GM12878 (cell line): ENCODE measurements at regions not wholly inside any gene's neighbourhood (a gene's known extent, or its start where the extent isn't known, plus 50 kb on each side); places are given as distances from the start of the nearest gene placed in this dataset.
A peak's percentile ranks its signal among the peaks of the same experiment; 100 is the strongest.

Experiments used
- BCL11A ChIP-seq: IDR thresholded peaks from 2 replicates; pipeline ENCODE4 v1.6.1; 2011; ENCODE audit warnings: low read depth, low read length
- BHLHE40 ChIP-seq, 2 experiments: fragments of 450-650 bp in 1 of 2; IDR thresholded peaks; 2 replicates each; pipeline ENCODE4 v1.6.1; 2011 to 2017; ENCODE audit warnings: low read depth in 2 of 2, borderline replicate concordance in 1 of 2, improper control_type of control experiment in 1 of 2, low read length in 1 of 2, mild to moderate bottlenecking in 1 of 2
- EGR1 ChIP-seq, 2 experiments: IDR thresholded peaks; 1 replicate in 1 of 2; 2 replicates in 1 of 2; pipeline ENCODE4 v1.6.1; 2011 to 2012; ENCODE audit warnings: low read depth in 2 of 2, low read length in 2 of 2, borderline replicate concordance in 1 of 2, mild to moderate bottlenecking in 1 of 2, moderate library complexity in 1 of 2
- FOXM1 ChIP-seq: IDR thresholded peaks from 2 replicates; pipeline ENCODE4 v1.6.1; 2012; ENCODE audit warnings: low read depth, mild to moderate bottlenecking, inconsistent platforms, low read length, moderate library complexity
- HDAC2 ChIP-seq: fragments of 200-600 bp; sonication (generic); IDR thresholded peaks from 2 replicates; pipeline ENCODE4 v1.6.1; 2017
- IKZF1 ChIP-seq: fragments of 450-650 bp; conservative IDR thresholded peaks from 2 replicates; pipeline ENCODE4 v1.6.1; 2017; ENCODE audit warnings: antibody characterized with exemption, mild to moderate bottlenecking
- JUNB ChIP-seq: IDR thresholded peaks from 2 replicates; pipeline ENCODE4 v1.6.1; 2016; ENCODE audit warnings: antibody characterized with exemption, mild to moderate bottlenecking
- PKNOX1 ChIP-seq: fragments of 450-650 bp; IDR thresholded peaks from 2 replicates; pipeline ENCODE4 v1.6.1; 2016; ENCODE audit warnings: mild to moderate bottlenecking
- SRF ChIP-seq, 2 experiments: IDR thresholded peaks; 2 replicates each; pipeline ENCODE4 v1.6.1; 2011; ENCODE audit warnings: low read depth in 2 of 2, low read length in 2 of 2, mild to moderate bottlenecking in 1 of 2, moderate library complexity in 1 of 2
- USF1 ChIP-seq: IDR thresholded peaks from 2 replicates; pipeline ENCODE4 v1.6.1; 2011; ENCODE audit warnings: borderline replicate concordance, low read depth, mild to moderate bottlenecking, moderate library complexity, mixed read lengths, low read length; ENCODE audit not compliant: insufficient read depth; ENCODE audit errors: extremely low read length
- ZBTB40 ChIP-seq: fragments of 450-650 bp; IDR thresholded peaks from 2 replicates; pipeline ENCODE4 v1.6.1; 2016; ENCODE audit warnings: mild to moderate bottlenecking, moderate library complexity, borderline replicate concordance
- ZNF207 ChIP-seq: fragments of 450-650 bp; IDR thresholded peaks from 2 replicates; pipeline ENCODE4 v1.6.1; 2014; ENCODE audit warnings: antibody characterized with exemption, mild to moderate bottlenecking, borderline replicate concordance
- TF ChIP-seq, protein P1 (sequence below), 3 experiments: IDR thresholded peaks in 2 of 3; conservative IDR thresholded peaks in 1 of 3; 2 replicates each; pipeline ENCODE4 v1.5.1; 2011; ENCODE audit warnings: low read depth in 3 of 3, low read length in 3 of 3, mild to moderate bottlenecking in 3 of 3, control low read depth in 2 of 3, moderate library complexity in 2 of 3, inconsistent platforms in 1 of 3, mixed read lengths in 1 of 3; ENCODE audit not compliant: control insufficient read depth in 2 of 3, insufficient read depth in 1 of 3; ENCODE audit errors: extremely low read depth in 1 of 3
- TF ChIP-seq, protein P2 (sequence below): fragments of 450-650 bp; IDR thresholded peaks from 2 replicates; pipeline ENCODE4 v1.6.1; 2017; ENCODE audit warnings: low read depth, mild to moderate bottlenecking, moderate library complexity
- TF ChIP-seq, protein P3 (sequence below): fragments of 450-650 bp; IDR thresholded peaks from 2 replicates; pipeline ENCODE4 v1.6.1; 2018; ENCODE audit warnings: mild to moderate bottlenecking, low read depth, moderate library complexity; ENCODE audit not compliant: partially characterized antibody

- TF ChIP-seq, protein P1, sequence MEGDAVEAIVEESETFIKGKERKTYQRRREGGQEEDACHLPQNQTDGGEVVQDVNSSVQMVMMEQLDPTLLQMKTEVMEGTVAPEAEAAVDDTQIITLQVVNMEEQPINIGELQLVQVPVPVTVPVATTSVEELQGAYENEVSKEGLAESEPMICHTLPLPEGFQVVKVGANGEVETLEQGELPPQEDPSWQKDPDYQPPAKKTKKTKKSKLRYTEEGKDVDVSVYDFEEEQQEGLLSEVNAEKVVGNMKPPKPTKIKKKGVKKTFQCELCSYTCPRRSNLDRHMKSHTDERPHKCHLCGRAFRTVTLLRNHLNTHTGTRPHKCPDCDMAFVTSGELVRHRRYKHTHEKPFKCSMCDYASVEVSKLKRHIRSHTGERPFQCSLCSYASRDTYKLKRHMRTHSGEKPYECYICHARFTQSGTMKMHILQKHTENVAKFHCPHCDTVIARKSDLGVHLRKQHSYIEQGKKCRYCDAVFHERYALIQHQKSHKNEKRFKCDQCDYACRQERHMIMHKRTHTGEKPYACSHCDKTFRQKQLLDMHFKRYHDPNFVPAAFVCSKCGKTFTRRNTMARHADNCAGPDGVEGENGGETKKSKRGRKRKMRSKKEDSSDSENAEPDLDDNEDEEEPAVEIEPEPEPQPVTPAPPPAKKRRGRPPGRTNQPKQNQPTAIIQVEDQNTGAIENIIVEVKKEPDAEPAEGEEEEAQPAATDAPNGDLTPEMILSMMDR (IDR thresholded peaks at IDR 0.05 in 2 of 3, conservative IDR thresholded peaks at IDR 0.05 in 1 of 3; ENCODE audit: control insufficient read depth in 2 of 3, extremely low read depth in 1 of 3, insufficient read depth in 1 of 3, low read depth in 3 of 3, low read length in 3 of 3), result no peak
- no peak for TF ChIP-seq SRF (IDR thresholded peaks at IDR 0.05; ENCODE audit: low read depth in 2 of 2, low read length in 2 of 2)
- peak; percentile 72; the same call in 1 of the 2 replicates for TF ChIP-seq PKNOX1
- 0 out of 2 replicates have a peak, but pooled peaks have one; percentile 2 for TF ChIP-seq BCL11A
- TF ChIP-seq ZNF207, result no peak
- no peak for TF ChIP-seq ZBTB40
- TF ChIP-seq, protein P2, sequence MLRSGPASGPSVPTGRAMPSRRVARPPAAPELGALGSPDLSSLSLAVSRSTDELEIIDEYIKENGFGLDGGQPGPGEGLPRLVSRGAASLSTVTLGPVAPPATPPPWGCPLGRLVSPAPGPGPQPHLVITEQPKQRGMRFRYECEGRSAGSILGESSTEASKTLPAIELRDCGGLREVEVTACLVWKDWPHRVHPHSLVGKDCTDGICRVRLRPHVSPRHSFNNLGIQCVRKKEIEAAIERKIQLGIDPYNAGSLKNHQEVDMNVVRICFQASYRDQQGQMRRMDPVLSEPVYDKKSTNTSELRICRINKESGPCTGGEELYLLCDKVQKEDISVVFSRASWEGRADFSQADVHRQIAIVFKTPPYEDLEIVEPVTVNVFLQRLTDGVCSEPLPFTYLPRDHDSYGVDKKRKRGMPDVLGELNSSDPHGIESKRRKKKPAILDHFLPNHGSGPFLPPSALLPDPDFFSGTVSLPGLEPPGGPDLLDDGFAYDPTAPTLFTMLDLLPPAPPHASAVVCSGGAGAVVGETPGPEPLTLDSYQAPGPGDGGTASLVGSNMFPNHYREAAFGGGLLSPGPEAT, result peak; percentile 64; the same call in 1 of the 2 replicates
- TF ChIP-seq HDAC2, result no peak
- TF ChIP-seq IKZF1, result peak; percentile 61
- no peak for TF ChIP-seq BHLHE40 (IDR thresholded peaks at IDR 0.05; ENCODE audit: borderline replicate concordance in 1 of 2, low read depth in 2 of 2, low read length in 1 of 2)
- TF ChIP-seq JUNB, result peak; percentile 38; the same call in 1 of the 2 replicates
- TF ChIP-seq EGR1 (IDR thresholded peaks at IDR 0.05; ENCODE audit: borderline replicate concordance in 1 of 2, low read depth in 2 of 2, low read length in 2 of 2), result no peak
- TF ChIP-seq USF1, result no peak
- no peak for TF ChIP-seq FOXM1
- TF ChIP-seq, protein P3, sequence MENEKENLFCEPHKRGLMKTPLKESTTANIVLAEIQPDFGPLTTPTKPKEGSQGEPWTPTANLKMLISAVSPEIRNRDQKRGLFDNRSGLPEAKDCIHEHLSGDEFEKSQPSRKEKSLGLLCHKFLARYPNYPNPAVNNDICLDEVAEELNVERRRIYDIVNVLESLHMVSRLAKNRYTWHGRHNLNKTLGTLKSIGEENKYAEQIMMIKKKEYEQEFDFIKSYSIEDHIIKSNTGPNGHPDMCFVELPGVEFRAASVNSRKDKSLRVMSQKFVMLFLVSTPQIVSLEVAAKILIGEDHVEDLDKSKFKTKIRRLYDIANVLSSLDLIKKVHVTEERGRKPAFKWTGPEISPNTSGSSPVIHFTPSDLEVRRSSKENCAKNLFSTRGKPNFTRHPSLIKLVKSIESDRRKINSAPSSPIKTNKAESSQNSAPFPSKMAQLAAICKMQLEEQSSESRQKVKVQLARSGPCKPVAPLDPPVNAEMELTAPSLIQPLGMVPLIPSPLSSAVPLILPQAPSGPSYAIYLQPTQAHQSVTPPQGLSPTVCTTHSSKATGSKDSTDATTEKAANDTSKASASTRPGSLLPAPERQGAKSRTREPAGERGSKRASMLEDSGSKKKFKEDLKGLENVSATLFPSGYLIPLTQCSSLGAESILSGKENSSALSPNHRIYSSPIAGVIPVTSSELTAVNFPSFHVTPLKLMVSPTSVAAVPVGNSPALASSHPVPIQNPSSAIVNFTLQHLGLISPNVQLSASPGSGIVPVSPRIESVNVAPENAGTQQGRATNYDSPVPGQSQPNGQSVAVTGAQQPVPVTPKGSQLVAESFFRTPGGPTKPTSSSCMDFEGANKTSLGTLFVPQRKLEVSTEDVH, result no peak
These were observed 89.3 kb upstream of the TNC start (continued) for GRCh38 chr9:115207003-115207836.
